ENCODE measurements at regions not wholly inside any gene's neighbourhood (a gene's known extent, or its start where the extent isn't known, plus 50 kb on each side); places are given as distances from the start of the nearest gene placed in this dataset.

DNA sequence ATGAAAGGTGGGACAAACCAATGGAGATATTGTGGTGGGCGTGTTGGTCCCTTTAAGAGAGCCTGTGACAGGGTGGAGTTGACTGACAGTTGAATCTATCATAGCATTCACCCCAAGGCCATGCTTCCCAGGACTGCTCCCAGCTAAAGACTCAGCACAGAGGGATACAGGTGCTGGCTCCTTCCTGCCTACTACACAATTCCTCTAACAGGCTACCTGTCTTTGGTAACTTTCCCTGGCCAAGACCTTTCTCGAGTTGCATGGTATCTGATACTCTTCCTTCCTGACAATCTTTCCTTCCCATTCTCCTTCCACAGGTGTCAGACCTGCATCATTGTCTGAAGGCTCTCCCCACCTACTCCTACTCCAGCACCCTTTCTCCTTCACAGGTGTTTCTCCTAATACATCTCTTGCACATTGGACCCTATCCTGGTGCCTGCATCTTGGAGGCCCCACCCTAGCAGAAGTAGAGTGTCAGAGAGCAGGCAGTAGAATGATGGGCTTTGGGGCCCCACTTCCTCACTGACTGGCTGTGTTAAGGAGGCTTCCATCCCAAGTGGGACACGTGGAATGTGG, 120.7 kb upstream of the ALDH1B1 start:
- no peak for DNase-seq
- H3K4me3 ChIP-seq (ENCODE audit: low read depth in 1 of 2, low read length in 2 of 2) = no peak overlapping the region
- H3K36me3 ChIP-seq (ENCODE audit: insufficient read depth, low read length) = no peaks in the 10 kb centered on the region
- no peak overlapping the region for H3K27ac ChIP-seq (ENCODE audit: low read length)
- no peak for ATAC-seq (ENCODE audit: insufficient read depth, low read depth)
- H3K4me2 ChIP-seq (ENCODE audit: insufficient read depth, low read length) = no peak overlapping the region
- no peak for TF ChIP-seq CTCF (IDR thresholded peaks at IDR 0.05; ENCODE audit: borderline replicate concordance, extremely low read depth, low read length, poor library complexity, severe bottlenecking)
- H3K27me3 ChIP-seq (ENCODE audit: insufficient read depth, low read length, poor library complexity) = no peaks in the 10 kb centered on the region
- no peaks in the 10 kb centered on the region for H3K4me1 ChIP-seq (ENCODE audit: insufficient read depth, low read length)
- no peak overlapping the region for H2AFZ ChIP-seq (ENCODE audit: low read depth, low read length)
- no peak overlapping the region for H3K9ac ChIP-seq (ENCODE audit: low read depth, low read length)
- no peaks in the 10 kb centered on the region for H3K9me3 ChIP-seq (ENCODE audit: insufficient read depth, low read length, severe bottlenecking)
- H4K20me1 ChIP-seq (ENCODE audit: insufficient read depth, low read length) = no peaks in the 10 kb centered on the region
- no peaks in the 10 kb centered on the region for H3K79me2 ChIP-seq (ENCODE audit: insufficient read depth, low read length)

DNA sequence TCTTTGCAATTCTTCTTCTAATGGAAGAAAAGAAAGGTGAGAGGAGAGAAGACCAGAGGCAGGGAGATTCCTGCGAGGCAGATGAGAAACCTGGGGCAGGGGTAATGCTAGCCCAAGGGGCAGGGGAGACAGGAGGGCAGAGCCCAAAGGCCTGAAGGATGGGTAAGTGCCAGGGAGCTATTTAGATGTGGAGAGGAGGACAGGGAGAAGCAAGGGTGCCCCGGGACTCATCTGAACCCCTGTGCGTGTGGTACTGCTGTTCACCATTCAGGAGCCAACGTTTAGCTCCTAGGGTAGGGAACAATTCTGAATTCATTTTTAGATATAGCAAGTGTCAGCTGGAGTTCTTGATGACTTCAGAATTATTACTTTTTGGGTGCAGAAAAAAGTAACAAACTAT, 122.7 kb upstream of the ALDH1B1 start:
- TF ChIP-seq EZH2 (IDR thresholded peaks at IDR 0.05; ENCODE audit: borderline replicate concordance, low read depth, low read length, severe bottlenecking) (no peak), CTCF (IDR thresholded peaks at IDR 0.05; ENCODE audit: borderline replicate concordance, extremely low read depth, low read length, poor library complexity, severe bottlenecking) (no peak)
- Histone ChIP-seq H3K9ac (ENCODE audit: low read depth, low read length) (no peak overlapping the region), H3K9me3 (ENCODE audit: insufficient read depth, low read length, severe bottlenecking) (no peaks in the 10 kb centered on the region)

DNA sequence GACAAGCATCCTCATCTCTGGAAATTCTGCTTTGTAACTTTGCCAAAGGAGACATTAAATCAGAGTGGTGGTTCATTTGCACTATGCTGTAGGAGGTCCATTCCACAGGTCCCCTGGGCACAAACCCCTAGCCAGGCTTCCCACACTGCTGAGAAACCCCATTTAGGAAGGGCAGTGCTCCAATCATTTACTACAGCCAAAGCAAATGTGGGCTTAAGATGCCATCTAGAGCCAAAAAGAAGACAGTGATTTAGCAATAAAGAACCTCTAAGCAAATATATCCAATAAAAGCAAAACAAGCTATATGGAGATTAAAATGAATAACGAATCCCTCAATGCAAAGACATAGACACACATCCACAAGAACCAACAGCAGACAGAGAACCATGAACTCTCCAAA, 129.0 kb upstream of the ALDH1B1 start:
- TF ChIP-seq CTCF (IDR thresholded peaks at IDR 0.05; ENCODE audit: borderline replicate concordance, extremely low read depth, low read length, poor library complexity, severe bottlenecking) (peak; percentile 45), EZH2 (IDR thresholded peaks at IDR 0.05; ENCODE audit: borderline replicate concordance, low read depth, low read length, severe bottlenecking) (no peak)
- no peak for DNase-seq

More for the DNA sequence above, 122.7 kb upstream of the ALDH1B1 start:
- H3K4me1 ChIP-seq (ENCODE audit: insufficient read depth, low read length) = no peaks in the 10 kb centered on the region
- H3K79me2 ChIP-seq (ENCODE audit: insufficient read depth, low read length) = no peaks in the 10 kb centered on the region
- no peak overlapping the region for H2AFZ ChIP-seq (ENCODE audit: low read depth, low read length)
- no peaks in the 10 kb centered on the region for H4K20me1 ChIP-seq (ENCODE audit: insufficient read depth, low read length)
- no peak for DNase-seq
- H3K36me3 ChIP-seq (ENCODE audit: insufficient read depth, low read length) = no peaks in the 10 kb centered on the region
- H3K4me3 ChIP-seq (ENCODE audit: low read depth in 1 of 2, low read length in 2 of 2) = no peak overlapping the region
- H3K27ac ChIP-seq (ENCODE audit: low read length) = no peak overlapping the region
- ATAC-seq (ENCODE audit: insufficient read depth, low read depth) = no peak
- H3K27me3 ChIP-seq (ENCODE audit: insufficient read depth, low read length, poor library complexity) = no peaks in the 10 kb centered on the region
- H3K4me2 ChIP-seq (ENCODE audit: insufficient read depth, low read length) = no peak overlapping the region

More for the DNA sequence above, 129.0 kb upstream of the ALDH1B1 start:
- H3K9me3 ChIP-seq (ENCODE audit: insufficient read depth, low read length, severe bottlenecking) = peaks cover 8% of the 10 kb centered on the region
- no peak overlapping the region for H3K27ac ChIP-seq (ENCODE audit: low read length)
- no peak overlapping the region for H3K4me2 ChIP-seq (ENCODE audit: insufficient read depth, low read length)
- H4K20me1 ChIP-seq (ENCODE audit: insufficient read depth, low read length) = no peaks in the 10 kb centered on the region
- H3K4me1 ChIP-seq (ENCODE audit: insufficient read depth, low read length) = no peaks in the 10 kb centered on the region
- no peak overlapping the region for H3K9ac ChIP-seq (ENCODE audit: low read depth, low read length)
- no peak overlapping the region for H2AFZ ChIP-seq (ENCODE audit: low read depth, low read length)
- H3K79me2 ChIP-seq (ENCODE audit: insufficient read depth, low read length) = no peaks in the 10 kb centered on the region
- no peak overlapping the region for H3K4me3 ChIP-seq (ENCODE audit: low read depth in 1 of 2, low read length in 2 of 2)
- no peaks in the 10 kb centered on the region for H3K27me3 ChIP-seq (ENCODE audit: insufficient read depth, low read length, poor library complexity)
- no peak for ATAC-seq (ENCODE audit: insufficient read depth, low read depth)
- no peaks in the 10 kb centered on the region for H3K36me3 ChIP-seq (ENCODE audit: insufficient read depth, low read length)

Measured in DND-41 (cell line).